ENCODE measurements at regions not wholly inside any gene's neighbourhood (a gene's known extent, or its start where the extent isn't known, plus 50 kb on each side); places are given as distances from the start of the nearest gene placed in this dataset.
"Not testable (repeated sequence)": the region's sequence is repeated elsewhere in the genome, so short reads cannot be mapped to it uniquely, and the experiment has no call there.

GRCh38 chr7:9620899-9621298, 1187.5 kb downstream of the NXPH1 start:
- ATAC-seq; H3K27me3 ChIP-seq (ENCODE audit: insufficient read depth, low read length); H3K4me1 ChIP-seq (ENCODE audit: control insufficient read depth in 1 of 2, insufficient read depth in 2 of 2, low read length in 2 of 2); H3K36me3 ChIP-seq (ENCODE audit: control insufficient read depth in 1 of 2, insufficient read depth in 2 of 2, low read length in 2 of 2); H4K20me1 ChIP-seq (ENCODE audit: insufficient read depth); POLR2A ChIA-PET; DNase-seq (ENCODE audit: low read depth, low spot score); H3K27ac ChIP-seq (ENCODE audit: low read depth, low read length); RAD21 ChIA-PET (ENCODE audit: low non-redundant PET in 1 of 2, low total read pairs in 2 of 2, uncharacterized antibody in 2 of 2, unreplicated experiment in 2 of 2); H3K9ac ChIP-seq (ENCODE audit: low read length); H3K79me2 ChIP-seq (ENCODE audit: insufficient read depth, low read length); H3K4me3 ChIP-seq (replicated peaks in 1 of 2; ENCODE audit: low read depth in 1 of 2, low read length in 2 of 2); intact Hi-C loops (cut with micrococcal nuclease); H3K4me2 ChIP-seq (ENCODE audit: low read length); H3K9me2 ChIP-seq (ENCODE audit: insufficient read depth); BruUV-seq (replicated peaks); H2AFZ ChIP-seq (ENCODE audit: low read depth, low read length, poor library complexity, severe bottlenecking); CTCF ChIA-PET; H3K9me3 ChIP-seq (ENCODE audit: control insufficient read depth in 1 of 2, insufficient read depth in 1 of 2, low read depth in 1 of 2, low read length in 2 of 2): not testable (repeated sequence)

- RAD21 ChIA-PET (ENCODE audit: low non-redundant PET in 1 of 2, low total read pairs in 2 of 2, uncharacterized antibody in 2 of 2, unreplicated experiment in 2 of 2); CTCF ChIA-PET; H3K27ac ChIP-seq (ENCODE audit: low read depth, low read length); H3K36me3 ChIP-seq (ENCODE audit: control insufficient read depth in 1 of 2, insufficient read depth in 2 of 2, low read length in 2 of 2); POLR2A ChIA-PET; H3K9me2 ChIP-seq (ENCODE audit: insufficient read depth); H3K9me3 ChIP-seq (ENCODE audit: control insufficient read depth in 1 of 2, insufficient read depth in 1 of 2, low read depth in 1 of 2, low read length in 2 of 2); DNase-seq (ENCODE audit: low read depth, low spot score); ATAC-seq; BruUV-seq (replicated peaks); intact Hi-C loops (cut with micrococcal nuclease); H3K4me3 ChIP-seq (replicated peaks in 1 of 2; ENCODE audit: low read depth in 1 of 2, low read length in 2 of 2); H3K9ac ChIP-seq (ENCODE audit: low read length); H3K27me3 ChIP-seq (ENCODE audit: insufficient read depth, low read length); H3K79me2 ChIP-seq (ENCODE audit: insufficient read depth, low read length); H4K20me1 ChIP-seq (ENCODE audit: insufficient read depth); H2AFZ ChIP-seq (ENCODE audit: low read depth, low read length, poor library complexity, severe bottlenecking); H3K4me2 ChIP-seq (ENCODE audit: low read length); H3K4me1 ChIP-seq (ENCODE audit: control insufficient read depth in 1 of 2, insufficient read depth in 2 of 2, low read length in 2 of 2): not testable (repeated sequence)
Measured at GRCh38 chr7:9621306-9621902, 1188.0 kb downstream of the NXPH1 start.

- H3K79me2 ChIP-seq (ENCODE audit: insufficient read depth, low read length) = no peaks in the 10 kb centered on the region
- H3K27me3 ChIP-seq (ENCODE audit: insufficient read depth, low read length) = no peaks in the 10 kb centered on the region
- peaks cover 0 to 5% of the 10 kb centered on the region in 2 experiments; a peak in 2 of 4 replicates for H3K9me3 ChIP-seq (ENCODE audit: control insufficient read depth in 1 of 2, insufficient read depth in 1 of 2, low read depth in 1 of 2, low read length in 2 of 2)
- no peak overlapping the region for H3K27ac ChIP-seq (ENCODE audit: low read depth, low read length)
- H3K4me2 ChIP-seq (ENCODE audit: low read length) = no peak overlapping the region
- H2AFZ ChIP-seq (ENCODE audit: low read depth, low read length, poor library complexity, severe bottlenecking) = no peak overlapping the region
- no peak overlapping the region for H3K4me3 ChIP-seq (replicated peaks in 1 of 2; ENCODE audit: low read depth in 1 of 2, low read length in 2 of 2)
- intact Hi-C loops (cut with micrococcal nuclease) = no loop called here
- no peak for DNase-seq (ENCODE audit: low read depth, low spot score)
- BruUV-seq (replicated peaks) = no TSS peak
- POLR2A ChIA-PET = no interaction called here
- no peaks in the 10 kb centered on the region for H4K20me1 ChIP-seq (ENCODE audit: insufficient read depth)
- CTCF ChIA-PET = no interaction called here
- no peak overlapping the region for H3K9ac ChIP-seq (ENCODE audit: low read length)
- RAD21 ChIA-PET (ENCODE audit: low non-redundant PET in 1 of 2, low total read pairs in 2 of 2, uncharacterized antibody in 2 of 2, unreplicated experiment in 2 of 2) = no interaction called here
- no peak for ATAC-seq
- H3K36me3 ChIP-seq (ENCODE audit: control insufficient read depth in 1 of 2, insufficient read depth in 2 of 2, low read length in 2 of 2) = no peaks in the 10 kb centered on the region
- no peaks in the 10 kb centered on the region for H3K4me1 ChIP-seq (ENCODE audit: control insufficient read depth in 1 of 2, insufficient read depth in 2 of 2, low read length in 2 of 2)
- TF ChIP-seq POLR2A (IDR thresholded peaks at IDR 0.05; ENCODE audit: borderline replicate concordance, extremely low read depth, insufficient read depth, insufficient read length) (no peak), ZNF274 (IDR thresholded peaks at IDR 0.05; ENCODE audit: low read depth, low read length) (no peak), SIN3A (IDR thresholded peaks at IDR 0.05; ENCODE audit: low read depth) (no peak), MAX (IDR thresholded peaks at IDR 0.05) (no peak), FOSL1 (IDR thresholded peaks at IDR 0.05; ENCODE audit: low read depth) (no peak), SRF (IDR thresholded peaks at IDR 0.05; ENCODE audit: low read depth) (no peak)
- H3K9me2 ChIP-seq (ENCODE audit: insufficient read depth) = no peaks in the 10 kb centered on the region
Measured at GRCh38 chr7:9621927-9622326, 1188.5 kb downstream of the NXPH1 start.
